Sigmoid colon (tissue), 6 donors: ENCODE measurements at regions not wholly inside any gene's neighbourhood (a gene's known extent, or its start where the extent isn't known, plus 50 kb on each side); places are given as distances from the start of the nearest gene placed in this dataset.

ENCODE experiments used
- DNase-seq: peaks from one replicate; pipeline ENCODE4 v3.0.0-alpha.2; 2019
- H3K27ac ChIP-seq, 4 donors: fragments of 200-600 bp; sonication (generic); one replicate each; pipeline ENCODE4 v1.5.1; 2016 to 2019; ENCODE audit warnings: mild to moderate bottlenecking in 1 of 4
- H3K27me3 ChIP-seq, 3 donors: fragments of 200-600 bp; sonication (generic); one replicate each; pipeline ENCODE4 v1.5.1; 2019; ENCODE audit warnings: mild to moderate bottlenecking in 1 of 3
- H3K36me3 ChIP-seq, 4 donors: fragments of 200-600 bp; sonication (generic); one replicate each; pipeline ENCODE4 v1.5.1; 2016 to 2019
- H3K4me1 ChIP-seq, 4 donors: fragments of 200-600 bp; sonication (generic); one replicate each; pipeline ENCODE4 v1.5.1; 2017 to 2019
- H3K4me3 ChIP-seq, 4 donors: fragments of 200-600 bp; sonication (generic); one replicate each; pipeline ENCODE4 v1.5.1; 2017 to 2019; ENCODE audit warnings: mild to moderate bottlenecking in 2 of 4, moderate library complexity in 1 of 4
- H3K9me3 ChIP-seq, 4 donors: fragments of 200-600 bp in 3 of 4; sonication (generic) in 3 of 4; one replicate each; pipeline versions ENCODE4 v1.5.1 to v1.6.1; 2013 to 2019
- EP300 ChIP-seq, 4 donors: sonication (generic); formaldehyde crosslinking; IDR thresholded peaks; one replicate each; pipeline ENCODE4 v1.6.1; 2017; ENCODE audit warnings: antibody characterized with exemption in 4 of 4
- POLR2A ChIP-seq, 2 donors: fragments of 450-650 bp; IDR thresholded peaks; one replicate each; pipeline ENCODE4 v1.6.1; 2016; ENCODE audit warnings: antibody characterized with exemption in 2 of 2, mild to moderate bottlenecking in 2 of 2, moderate library complexity in 2 of 2
- POLR2AphosphoS5 ChIP-seq, 4 donors: sonication (generic); formaldehyde crosslinking; IDR thresholded peaks; one replicate each; pipeline ENCODE4 v1.6.1; 2017; ENCODE audit warnings: antibody characterized with exemption in 4 of 4
- WGBS, 2 donors: extraction: QIAGEN DNeasy Blood & Tissue Kit; methylation state at CpG; one replicate each; pipeline ENCODE4 v1.1.7; 2013; 5-methylcytosine and 5-hydroxymethylcytosine counted together
- intact Hi-C: fragments of 100-400 bp; cut with DNase I; formaldehyde crosslinking; loops from one replicate; pipeline ENCODE4 v1.15.1; 2023
- TF ChIP-seq, protein P1 (sequence below), 4 experiments: fragments of 450-650 bp in 3 of 4; fragments of 200-600 bp in 1 of 4; IDR thresholded peaks; one replicate each; pipeline ENCODE4 v1.5.1; 2016 to 2019; ENCODE audit warnings: antibody characterized with exemption in 4 of 4, mild to moderate bottlenecking in 3 of 4, moderate library complexity in 2 of 4
- donor health status: healthy with polysubstance abuse.
- donor health status: healthy.

DNA sequence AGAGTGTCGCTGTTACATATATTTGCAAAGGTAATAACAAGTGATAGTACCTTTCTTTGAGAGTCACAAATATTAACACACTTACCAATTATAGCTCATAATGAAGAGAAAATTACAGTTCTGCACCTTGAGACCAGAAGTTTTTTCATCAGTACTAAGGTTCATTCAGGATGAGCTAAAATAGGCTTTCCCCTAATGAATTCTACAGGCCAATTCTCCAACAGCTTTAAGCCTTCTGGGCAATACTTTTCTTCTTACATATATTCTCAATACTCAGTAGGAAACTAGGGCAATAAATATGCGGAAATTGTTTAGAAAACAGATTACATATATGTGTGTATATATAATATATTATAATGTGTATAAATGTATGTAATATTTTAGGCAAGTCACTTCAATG lies 2672.8 kb upstream of the PCDH20 start:
- H3K27me3 ChIP-seq, result no peaks in the 10 kb centered on the region
- WGBS, 2 donors, result 85 to 89% methylated on average over 2 of the region's 2 CpGs
- no peaks in the 10 kb centered on the region for H3K36me3 ChIP-seq
- H3K27ac ChIP-seq, result no peak overlapping the region
- H3K4me3 ChIP-seq, result no peak overlapping the region
- H3K9me3 ChIP-seq, result no peaks in the 10 kb centered on the region
- DNase-seq, result no peak
- TF ChIP-seq POLR2A (IDR thresholded peaks at IDR 0.05), result no peak
- intact Hi-C loops, result no loop called here
- H3K4me1 ChIP-seq, result no peaks in the 10 kb centered on the region

DNA sequence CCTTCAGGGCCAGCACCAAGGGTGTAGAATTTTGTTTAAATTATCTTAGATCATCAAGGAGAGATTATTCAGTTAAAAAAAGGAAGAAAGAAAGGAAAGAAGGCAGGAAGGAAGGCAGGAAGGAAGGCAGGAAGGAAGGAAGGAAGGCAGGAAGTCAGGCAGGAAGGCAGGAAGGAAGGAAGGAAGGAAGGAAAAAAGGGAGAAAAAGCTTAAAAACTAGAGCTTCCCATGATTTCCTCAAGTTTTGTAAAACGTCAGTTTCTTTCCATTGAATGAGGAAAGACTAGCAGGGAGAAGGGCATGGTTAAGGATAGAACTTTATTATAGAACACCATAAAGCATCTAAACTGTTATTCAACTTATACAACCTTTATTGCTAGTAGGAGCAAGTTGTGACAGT lies 2672.0 kb upstream of the PCDH20 start:
- no peak overlapping the region for H3K4me3 ChIP-seq
- no peaks in the 10 kb centered on the region for H3K36me3 ChIP-seq
- H3K27ac ChIP-seq, result no peak overlapping the region
- H3K4me1 ChIP-seq, result no peaks in the 10 kb centered on the region
- H3K9me3 ChIP-seq, result no peaks in the 10 kb centered on the region
- intact Hi-C loops, result no loop called here
- TF ChIP-seq, protein P1, sequence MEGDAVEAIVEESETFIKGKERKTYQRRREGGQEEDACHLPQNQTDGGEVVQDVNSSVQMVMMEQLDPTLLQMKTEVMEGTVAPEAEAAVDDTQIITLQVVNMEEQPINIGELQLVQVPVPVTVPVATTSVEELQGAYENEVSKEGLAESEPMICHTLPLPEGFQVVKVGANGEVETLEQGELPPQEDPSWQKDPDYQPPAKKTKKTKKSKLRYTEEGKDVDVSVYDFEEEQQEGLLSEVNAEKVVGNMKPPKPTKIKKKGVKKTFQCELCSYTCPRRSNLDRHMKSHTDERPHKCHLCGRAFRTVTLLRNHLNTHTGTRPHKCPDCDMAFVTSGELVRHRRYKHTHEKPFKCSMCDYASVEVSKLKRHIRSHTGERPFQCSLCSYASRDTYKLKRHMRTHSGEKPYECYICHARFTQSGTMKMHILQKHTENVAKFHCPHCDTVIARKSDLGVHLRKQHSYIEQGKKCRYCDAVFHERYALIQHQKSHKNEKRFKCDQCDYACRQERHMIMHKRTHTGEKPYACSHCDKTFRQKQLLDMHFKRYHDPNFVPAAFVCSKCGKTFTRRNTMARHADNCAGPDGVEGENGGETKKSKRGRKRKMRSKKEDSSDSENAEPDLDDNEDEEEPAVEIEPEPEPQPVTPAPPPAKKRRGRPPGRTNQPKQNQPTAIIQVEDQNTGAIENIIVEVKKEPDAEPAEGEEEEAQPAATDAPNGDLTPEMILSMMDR (IDR thresholded peaks at IDR 0.05), result no peak
- TF ChIP-seq POLR2AphosphoS5 (IDR thresholded peaks at IDR 0.05) (no peak), EP300 (IDR thresholded peaks at IDR 0.05) (no peak), POLR2A (IDR thresholded peaks at IDR 0.05) (no peak)
- no peak for DNase-seq
- 55 to 60% methylated on average over 1 of the region's 1 CpG for WGBS, 2 donors
- no peaks in the 10 kb centered on the region for H3K27me3 ChIP-seq

DNA sequence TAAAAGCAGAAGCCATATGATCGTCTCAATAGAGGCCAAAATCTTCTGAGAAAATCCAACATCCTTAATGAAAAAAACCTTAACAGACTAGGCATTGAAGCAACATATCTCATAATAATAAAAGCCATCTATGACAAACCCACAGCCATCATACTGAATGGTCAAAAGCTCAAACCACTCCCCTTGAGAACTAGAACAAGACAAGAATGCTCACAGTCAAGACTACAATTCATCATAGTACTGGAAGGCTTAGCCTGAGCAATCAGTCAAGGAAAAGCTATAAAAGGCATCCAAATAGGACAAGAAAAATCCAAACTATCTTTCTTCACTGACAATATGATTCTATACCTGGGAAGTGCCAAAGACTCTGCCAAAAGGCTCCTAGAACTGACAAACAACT lies 2668.2 kb upstream of the PCDH20 start:
- H3K27me3 ChIP-seq, result no peaks in the 10 kb centered on the region
- no peaks in the 10 kb centered on the region for H3K9me3 ChIP-seq
- H3K4me1 ChIP-seq, result no peaks in the 10 kb centered on the region
- no peak overlapping the region for H3K4me3 ChIP-seq
- TF ChIP-seq POLR2AphosphoS5 (IDR thresholded peaks at IDR 0.05) (no peak), EP300 (IDR thresholded peaks at IDR 0.05) (no peak), POLR2A (IDR thresholded peaks at IDR 0.05) (no peak)
- TF ChIP-seq, protein P1 (IDR thresholded peaks at IDR 0.05), result no peak
- no peaks in the 10 kb centered on the region for H3K36me3 ChIP-seq
- 82 to 85% methylated on average over 1 of the region's 1 CpG for WGBS, 2 donors
- DNase-seq, result no peak
- no peak overlapping the region for H3K27ac ChIP-seq
- intact Hi-C loops, result no loop called here

DNA sequence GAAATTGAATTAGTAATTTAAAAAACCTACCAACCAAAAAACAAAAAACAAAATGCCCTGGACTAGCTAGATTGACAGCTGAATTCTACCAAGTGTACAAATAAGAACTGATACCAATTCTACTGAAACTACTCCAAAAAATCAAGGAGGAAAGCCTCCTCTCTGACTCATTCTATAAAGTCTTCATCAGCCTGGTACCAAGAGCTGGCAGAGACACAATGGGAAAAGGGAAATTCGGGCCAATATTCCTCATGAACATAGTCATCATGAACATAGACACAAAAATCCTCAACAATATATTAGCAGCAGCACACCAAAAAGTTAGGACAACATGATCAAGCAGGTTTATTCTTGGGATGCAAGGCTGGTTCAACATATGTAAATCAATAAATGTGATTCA lies 2667.7 kb upstream of the PCDH20 start:
- no peak for TF ChIP-seq POLR2AphosphoS5 (IDR thresholded peaks at IDR 0.05)
- TF ChIP-seq, protein P1 (IDR thresholded peaks at IDR 0.05), result no peak
- no peak overlapping the region for H3K4me3 ChIP-seq
- no peaks in the 10 kb centered on the region for H3K27me3 ChIP-seq
- intact Hi-C loops, result no loop called here
- H3K36me3 ChIP-seq, result no peaks in the 10 kb centered on the region
- DNase-seq, result no peak
- H3K9me3 ChIP-seq, result no peaks in the 10 kb centered on the region
- H3K27ac ChIP-seq, result no peak overlapping the region
- no peaks in the 10 kb centered on the region for H3K4me1 ChIP-seq
- WGBS, 2 donors, result 74 to 82% methylated on average over 1 of the region's 1 CpG

DNA sequence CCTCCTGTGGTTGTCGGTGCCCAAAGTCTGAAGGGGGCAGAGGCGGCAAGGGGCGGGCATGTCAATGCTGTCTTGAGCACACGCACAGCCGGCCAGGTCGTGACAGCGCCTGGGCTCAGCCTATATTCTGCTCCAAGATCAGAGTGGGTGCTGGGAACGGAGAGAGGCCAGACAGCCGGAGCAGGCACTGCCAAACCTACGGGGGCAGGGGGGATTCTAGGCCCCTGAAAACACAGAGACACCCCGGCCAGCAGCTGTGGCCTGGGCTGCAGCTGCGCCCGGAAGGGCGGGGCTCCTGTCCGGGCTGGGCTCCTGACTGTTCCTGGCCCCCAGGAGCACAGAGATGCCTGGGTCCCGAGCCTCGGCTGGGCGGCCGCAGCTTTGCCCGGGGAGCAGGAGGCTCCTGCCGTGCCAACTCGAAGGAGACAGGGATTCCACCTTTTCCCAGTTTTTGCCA lies 2662.9 kb upstream of the PCDH20 start:
- H3K4me3 ChIP-seq, result no peak overlapping the region
- DNase-seq, result peak; percentile 50
- no peaks in the 10 kb centered on the region for H3K36me3 ChIP-seq
- intact Hi-C loops, result no loop called here
- no peaks in the 10 kb centered on the region for H3K4me1 ChIP-seq
- no peaks in the 10 kb centered on the region for H3K9me3 ChIP-seq
- 90 to 94% methylated on average over 22 of the region's 22 CpGs for WGBS, 2 donors
- no peak overlapping the region for H3K27ac ChIP-seq
- TF ChIP-seq POLR2AphosphoS5 (IDR thresholded peaks at IDR 0.05), result no peak
- TF ChIP-seq EP300 (IDR thresholded peaks at IDR 0.05), result no peak
- TF ChIP-seq, protein P1 (IDR thresholded peaks at IDR 0.05), result no peak
- TF ChIP-seq POLR2A (IDR thresholded peaks at IDR 0.05), result no peak
- H3K27me3 ChIP-seq, result no peaks in the 10 kb centered on the region
